PC-9 (cell line): ENCODE measurements at regions not wholly inside any gene's neighbourhood (a gene's known extent, or its start where the extent isn't known, plus 50 kb on each side); places are given as distances from the start of the nearest gene placed in this dataset.

Experiments used
- BruUV-seq: library from RNA; stranded (reverse); fragments of 400-500 nt; replicated peaks from 2 replicates; lab custom pipeline; 2021; lab: Mats Ljungman, UMichigan
- CTCF ChIA-PET: fragments of 300-600 bp; sonication (Branson Sonifier 250); formaldehyde crosslinking; loops from one replicate; lab custom pipeline; 2022; ENCODE audit warnings: antibody characterized with exemption; lab: Charles Lee
- POLR2A ChIA-PET: fragments of 300-600 bp; sonication (Branson Sonifier 250); formaldehyde crosslinking; loops from one replicate; lab custom pipeline; 2022; ENCODE audit warnings: antibody characterized with exemption; ENCODE audit not compliant: unreplicated experiment; lab: Charles Lee
- DNase-seq, 2 experiments: peaks; one replicate each; pipeline versions ENCODE4 v3.0.0 to v3.0.0-alpha.2; 2015 to 2022; ENCODE audit warnings: mixed read lengths in 1 of 2
- H2AFZ ChIP-seq: fragments of 200-600 bp; sonication (generic); 2 replicates; pipeline ENCODE4 v1.8.1; 2017; ENCODE audit warnings: antibody characterized with exemption
- H3F3A ChIP-seq: fragments of 200-600 bp; sonication (generic); 2 replicates; pipeline ENCODE4 v1.8.1; 2017; ENCODE audit warnings: antibody characterized with exemption, mild to moderate bottlenecking, low read depth; ENCODE audit not compliant: insufficient read depth
- H3K27ac ChIP-seq: fragments of 200-600 bp; sonication (generic); 2 replicates; pipeline ENCODE4 v1.6.1; 2016; ENCODE audit warnings: mixed run types
- H3K27me3 ChIP-seq: fragments of 200-600 bp; sonication (generic); 2 replicates; pipeline ENCODE4 v1.6.1; 2016; ENCODE audit warnings: low read depth, mixed run types; ENCODE audit not compliant: insufficient read depth
- H3K36me3 ChIP-seq: fragments of 200-600 bp; sonication (generic); 2 replicates; pipeline ENCODE4 v1.6.1; 2016; ENCODE audit warnings: low read depth, mixed run types
- H3K4me1 ChIP-seq: fragments of 200-600 bp; sonication (generic); replicated peaks from 2 replicates; pipeline ENCODE4 v1.6.1; 2016; ENCODE audit warnings: mixed run types; ENCODE audit not compliant: insufficient read depth
- H3K4me2 ChIP-seq: fragments of 200-600 bp; sonication (generic); 2 replicates; pipeline ENCODE4 v1.6.1; 2017; ENCODE audit warnings: mixed run types
- H3K4me3 ChIP-seq: fragments of 200-600 bp; sonication (generic); 2 replicates; pipeline ENCODE4 v1.6.1; 2016; ENCODE audit warnings: mixed run types
- H3K79me2 ChIP-seq: fragments of 200-600 bp; sonication (generic); 2 replicates; pipeline ENCODE4 v1.6.1; 2017; ENCODE audit warnings: low read depth, mixed run types
- H3K9me2 ChIP-seq: fragments of 200-600 bp; sonication (generic); 2 replicates; pipeline ENCODE4 v1.8.1; 2017; ENCODE audit warnings: mild to moderate bottlenecking; ENCODE audit not compliant: insufficient read depth
- H3K9me3 ChIP-seq: fragments of 200-600 bp; sonication (generic); 2 replicates; pipeline ENCODE4 v1.8.1; 2016; ENCODE audit warnings: low read depth; ENCODE audit not compliant: insufficient read depth
- H4K20me1 ChIP-seq: fragments of 200-600 bp; sonication (generic); 2 replicates; pipeline ENCODE4 v1.8.1; 2017; ENCODE audit not compliant: insufficient read depth
- EZH2 ChIP-seq: fragments of 200-600 bp; sonication (generic); IDR thresholded peaks from 2 replicates; pipeline ENCODE4 v1.8.0; 2017; ENCODE audit warnings: antibody characterized with exemption, low read depth
- intact Hi-C: fragments of 100-400 bp; cut with micrococcal nuclease; formaldehyde crosslinking; loops from one replicate; pipeline ENCODE4 v1.10.0; 2022; ENCODE audit not compliant: unreplicated experiment
- TF ChIP-seq, protein P1 (sequence below): fragments of 200-600 bp; sonication (generic); conservative IDR thresholded peaks from 2 replicates; pipeline ENCODE4 v1.6.1; 2017; ENCODE audit warnings: mixed run types, antibody characterized with exemption, mild to moderate bottlenecking, moderate library complexity

DNA sequence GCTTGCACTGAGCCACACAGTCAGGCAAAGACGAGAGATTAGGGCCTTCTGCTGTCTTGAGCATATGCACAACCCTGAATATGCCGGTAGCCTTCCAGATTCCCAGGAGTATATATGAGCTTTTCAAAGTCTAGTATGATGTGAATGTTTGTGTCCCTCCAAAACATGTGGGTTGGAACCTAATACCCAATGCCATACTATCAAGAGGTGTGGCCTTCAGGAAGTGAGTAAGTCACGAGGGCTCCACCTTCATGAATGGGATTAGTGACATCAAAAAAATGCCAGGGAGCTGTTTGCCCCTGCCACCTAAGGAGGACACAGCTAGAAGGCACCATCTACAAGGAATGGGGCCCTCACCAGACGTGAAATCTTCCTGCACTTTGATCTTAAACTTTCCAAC, 105.2 kb downstream of the CH25H start:
- Histone ChIP-seq H2AFZ (no peak overlapping the region), H3K27me3 (no peaks in the 10 kb centered on the region), H3K27ac (no peak overlapping the region), H3K9me2 (no peaks in the 10 kb centered on the region; the same call in 1 of the 2 replicates), H3K4me1 (no peaks in the 10 kb centered on the region), H4K20me1 (no peaks in the 10 kb centered on the region), H3F3A (no peaks in the 10 kb centered on the region), H3K4me3 (no peak overlapping the region), H3K79me2 (no peaks in the 10 kb centered on the region), H3K4me2 (no peak overlapping the region), H3K9me3 (no peaks in the 10 kb centered on the region; the same call in 1 of the 2 replicates), H3K36me3 (no peaks in the 10 kb centered on the region)
- no peak for DNase-seq
- no peak for TF ChIP-seq EZH2
- TF ChIP-seq, protein P1, sequence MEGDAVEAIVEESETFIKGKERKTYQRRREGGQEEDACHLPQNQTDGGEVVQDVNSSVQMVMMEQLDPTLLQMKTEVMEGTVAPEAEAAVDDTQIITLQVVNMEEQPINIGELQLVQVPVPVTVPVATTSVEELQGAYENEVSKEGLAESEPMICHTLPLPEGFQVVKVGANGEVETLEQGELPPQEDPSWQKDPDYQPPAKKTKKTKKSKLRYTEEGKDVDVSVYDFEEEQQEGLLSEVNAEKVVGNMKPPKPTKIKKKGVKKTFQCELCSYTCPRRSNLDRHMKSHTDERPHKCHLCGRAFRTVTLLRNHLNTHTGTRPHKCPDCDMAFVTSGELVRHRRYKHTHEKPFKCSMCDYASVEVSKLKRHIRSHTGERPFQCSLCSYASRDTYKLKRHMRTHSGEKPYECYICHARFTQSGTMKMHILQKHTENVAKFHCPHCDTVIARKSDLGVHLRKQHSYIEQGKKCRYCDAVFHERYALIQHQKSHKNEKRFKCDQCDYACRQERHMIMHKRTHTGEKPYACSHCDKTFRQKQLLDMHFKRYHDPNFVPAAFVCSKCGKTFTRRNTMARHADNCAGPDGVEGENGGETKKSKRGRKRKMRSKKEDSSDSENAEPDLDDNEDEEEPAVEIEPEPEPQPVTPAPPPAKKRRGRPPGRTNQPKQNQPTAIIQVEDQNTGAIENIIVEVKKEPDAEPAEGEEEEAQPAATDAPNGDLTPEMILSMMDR: no peak
- no TSS peak for BruUV-seq
- ChIA-PET POLR2A (no interaction called here), CTCF (no interaction called here)
- intact Hi-C loops: no loop called here

DNA sequence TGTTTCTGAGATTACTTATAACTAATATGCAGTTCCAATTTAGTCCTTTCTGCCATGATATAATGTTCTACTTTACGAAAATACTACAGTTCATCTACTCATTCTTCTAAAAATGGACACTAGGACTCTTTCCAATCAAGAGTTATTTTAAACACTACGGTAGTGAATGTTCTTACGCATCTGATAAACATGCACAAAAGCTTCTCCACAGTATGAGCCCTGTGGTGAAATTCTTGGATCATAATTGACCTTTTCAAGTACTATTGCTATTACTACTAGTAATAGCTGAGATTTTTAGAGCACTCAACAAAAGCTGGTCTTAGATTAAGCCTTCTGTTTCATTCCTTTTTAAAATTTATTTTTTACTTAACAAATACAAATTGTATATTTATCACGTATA, 106.4 kb downstream of the CH25H start:
- TF ChIP-seq, protein P1: no peak
- no peak for TF ChIP-seq EZH2
- intact Hi-C loops: no loop called here
- H3F3A ChIP-seq: no peaks in the 10 kb centered on the region
- CTCF ChIA-PET: no interaction called here
- no peak overlapping the region for H3K27ac ChIP-seq
- POLR2A ChIA-PET: no interaction called here
- no peak overlapping the region for H3K4me3 ChIP-seq
- H3K9me3 ChIP-seq: no peaks in the 10 kb centered on the region
- H3K27me3 ChIP-seq: no peaks in the 10 kb centered on the region
- H4K20me1 ChIP-seq: no peaks in the 10 kb centered on the region
- H3K4me2 ChIP-seq: no peak overlapping the region
- no peaks in the 10 kb centered on the region; the same call in 1 of the 2 replicates for H3K9me2 ChIP-seq
- no peaks in the 10 kb centered on the region for H3K4me1 ChIP-seq
- DNase-seq: no peak
- H2AFZ ChIP-seq: no peak overlapping the region
- BruUV-seq: no TSS peak
- no peaks in the 10 kb centered on the region for H3K36me3 ChIP-seq
- no peaks in the 10 kb centered on the region for H3K79me2 ChIP-seq

DNA sequence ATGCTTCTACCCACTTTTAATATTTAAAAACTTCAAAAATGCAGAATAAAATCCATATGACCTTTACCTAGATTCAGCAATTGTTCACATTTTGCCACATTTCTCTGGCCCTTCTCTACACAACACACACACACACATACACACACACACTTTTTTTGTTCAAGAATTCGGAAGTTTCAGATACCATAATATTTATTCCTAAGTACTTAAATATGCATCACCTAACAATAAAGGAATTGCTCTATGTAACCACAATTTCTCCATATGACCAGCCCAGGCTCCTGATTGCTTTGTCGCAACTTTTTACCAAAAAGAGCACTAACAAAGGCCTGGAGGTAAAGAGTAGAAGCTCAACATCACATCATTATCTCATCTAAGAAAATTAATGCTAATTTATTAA, 106.6 kb downstream of the FAS start:
- H3K36me3 ChIP-seq: no peaks in the 10 kb centered on the region

More for the DNA sequence above, 106.6 kb downstream of the FAS start:
- H3K4me3 ChIP-seq: no peak overlapping the region
- no TSS peak for BruUV-seq
- intact Hi-C loops: no loop called here
- no peaks in the 10 kb centered on the region for H4K20me1 ChIP-seq
- H3K9me3 ChIP-seq: no peaks in the 10 kb centered on the region
- H3F3A ChIP-seq: no peaks in the 10 kb centered on the region
- no peak overlapping the region for H2AFZ ChIP-seq
- H3K79me2 ChIP-seq: no peaks in the 10 kb centered on the region
- no peaks in the 10 kb centered on the region for H3K4me1 ChIP-seq
- no peaks in the 10 kb centered on the region for H3K9me2 ChIP-seq
- H3K4me2 ChIP-seq: no peak overlapping the region
- no peaks in the 10 kb centered on the region for H3K27me3 ChIP-seq
- no peak overlapping the region for H3K27ac ChIP-seq
- DNase-seq: no peak
- ChIA-PET CTCF (no interaction called here), POLR2A (no interaction called here)
- TF ChIP-seq EZH2: no peak
- TF ChIP-seq, protein P1: no peak
